Skeletal muscle satellite cell (primary cell): ENCODE measurements at regions not wholly inside any gene's neighbourhood (a gene's known extent, or its start where the extent isn't known, plus 50 kb on each side); places are given as distances from the start of the nearest gene placed in this dataset.

ENCODE experiments used
- H3K27me3 ChIP-seq: 2 replicates; pipeline ENCODE4 v1.7.0; 2013; ENCODE audit warnings: low read length; ENCODE audit not compliant: control insufficient read depth, insufficient read depth
- H3K36me3 ChIP-seq: 2 replicates; pipeline ENCODE4 v1.7.0; 2013; ENCODE audit warnings: mild to moderate bottlenecking, control low read depth, low read length; ENCODE audit not compliant: insufficient read depth
- H3K4me1 ChIP-seq: 2 replicates; pipeline ENCODE4 v1.7.0; 2013; ENCODE audit warnings: low read length; ENCODE audit not compliant: control insufficient read depth, insufficient read depth
- H3K4me2 ChIP-seq: 2 replicates; pipeline ENCODE4 v1.7.0; 2013; ENCODE audit warnings: mild to moderate bottlenecking, low read length
- H3K4me3 ChIP-seq: 2 replicates; pipeline ENCODE4 v1.7.0; 2013; ENCODE audit warnings: low read length
- H3K9ac ChIP-seq: 2 replicates; pipeline ENCODE4 v1.7.0; 2013; ENCODE audit warnings: mild to moderate bottlenecking, low read depth, low read length, moderate library complexity
- H3K9me3 ChIP-seq: replicated peaks from 2 replicates; pipeline ENCODE4 v1.7.0; 2013; ENCODE audit warnings: mild to moderate bottlenecking, control low read depth, low read length

DNA sequence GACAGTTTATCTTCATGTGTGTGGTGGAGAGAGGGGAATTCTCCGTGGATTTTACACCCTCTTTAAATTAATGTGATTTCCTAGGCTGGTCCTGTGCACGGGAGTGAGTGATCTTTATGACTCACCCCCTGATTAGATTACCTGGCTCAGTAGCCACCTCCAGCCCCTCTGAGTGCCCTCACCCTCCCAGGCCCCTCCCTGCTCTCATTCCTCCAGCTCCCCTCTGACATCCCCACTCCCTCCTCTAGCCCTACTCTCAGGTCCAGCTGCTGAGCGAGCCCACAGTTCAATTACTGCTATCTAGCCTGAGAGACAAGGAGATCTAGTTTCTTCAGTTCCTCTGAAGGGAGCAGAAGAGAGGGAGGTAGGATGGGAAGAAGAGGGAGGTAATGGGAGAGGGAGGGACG is 61.8 kb upstream of the ARAP3 start:
- H3K36me3 ChIP-seq, result no peaks in the 10 kb centered on the region
- no peaks in the 10 kb centered on the region for H3K9me3 ChIP-seq
- no peaks in the 10 kb centered on the region for H3K4me1 ChIP-seq
- H3K27me3 ChIP-seq, result peaks cover 28% of the 10 kb centered on the region
- H3K9ac ChIP-seq, result no peak overlapping the region
- no peak overlapping the region for H3K4me3 ChIP-seq
- no peak overlapping the region for H3K4me2 ChIP-seq

DNA sequence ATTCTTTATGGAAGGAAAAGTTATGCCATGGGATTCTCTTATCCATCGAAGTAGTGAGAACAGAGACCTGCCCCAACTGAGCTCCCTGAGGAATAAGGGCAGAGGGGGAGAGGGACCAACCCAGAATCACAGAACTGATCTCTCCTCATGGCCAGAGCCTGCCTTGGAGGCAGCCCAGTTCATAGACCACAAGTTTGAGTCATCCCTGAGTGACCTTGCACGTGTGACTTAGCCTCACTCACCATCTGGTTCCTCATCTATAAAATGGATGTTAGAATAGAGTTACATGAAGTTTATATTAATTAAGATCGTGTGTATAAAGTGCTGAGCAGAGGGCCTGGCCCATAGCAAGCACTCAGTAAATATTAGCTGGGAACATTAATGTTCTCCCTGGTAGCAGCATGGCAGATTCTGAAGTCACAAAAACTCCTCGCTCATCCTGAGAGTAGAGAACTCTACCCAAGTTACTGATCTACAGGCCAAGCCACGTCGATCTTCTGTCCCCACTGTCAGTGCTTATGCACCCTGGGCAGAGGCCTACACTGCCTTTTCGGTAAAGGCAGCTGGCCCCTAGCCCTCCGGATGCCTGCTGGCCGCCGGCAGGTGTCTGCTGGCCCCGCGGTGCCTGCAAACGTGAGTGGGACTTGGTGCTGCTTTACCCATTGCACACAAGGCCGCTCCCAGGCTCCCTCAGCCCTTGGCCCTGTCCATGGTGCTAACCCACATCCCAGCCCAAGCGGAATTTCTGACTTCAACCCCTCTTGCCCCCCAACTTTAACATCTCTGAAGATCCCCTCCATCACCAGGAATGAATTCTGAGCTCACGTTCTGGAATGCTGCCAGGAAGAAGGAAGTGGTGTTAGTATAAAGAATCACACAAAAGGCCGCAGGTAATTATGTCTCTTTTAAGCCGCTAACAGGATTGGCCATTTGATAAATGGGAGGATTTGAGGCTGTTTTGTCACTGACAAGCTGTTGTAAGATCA is 61.1 kb upstream of the ARAP3 start:
- Histone ChIP-seq H3K9me3 (no peaks in the 10 kb centered on the region), H3K9ac (no peak overlapping the region), H3K4me2 (no peak overlapping the region), H3K36me3 (no peaks in the 10 kb centered on the region), H3K27me3 (peaks cover 25% of the 10 kb centered on the region), H3K4me3 (no peak overlapping the region), H3K4me1 (no peaks in the 10 kb centered on the region)

DNA sequence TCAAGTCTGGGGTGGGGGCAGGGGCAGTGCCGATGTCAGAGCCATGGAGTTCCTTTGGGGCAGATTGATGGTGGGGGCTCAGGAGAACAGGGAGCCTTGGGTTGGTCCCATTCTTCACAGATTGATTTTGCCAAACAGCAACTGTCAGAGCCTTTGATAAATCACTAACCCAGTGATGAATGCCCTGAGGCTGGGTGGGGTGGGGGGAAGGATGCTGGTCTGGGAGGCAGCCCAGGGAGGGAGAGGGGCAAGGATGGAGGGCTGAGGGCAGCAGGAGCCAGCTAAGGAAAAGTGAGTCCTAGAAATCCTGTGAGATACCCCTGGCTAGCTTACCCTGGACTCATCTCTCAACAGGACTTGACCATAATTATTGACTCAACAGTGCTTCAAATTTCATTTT is 60.1 kb upstream of the ARAP3 start:
- Histone ChIP-seq H3K4me2 (no peak overlapping the region), H3K9me3 (no peaks in the 10 kb centered on the region), H3K9ac (no peak overlapping the region), H3K4me3 (no peak overlapping the region), H3K27me3 (peaks cover 27% of the 10 kb centered on the region), H3K36me3 (no peaks in the 10 kb centered on the region), H3K4me1 (no peaks in the 10 kb centered on the region)

DNA sequence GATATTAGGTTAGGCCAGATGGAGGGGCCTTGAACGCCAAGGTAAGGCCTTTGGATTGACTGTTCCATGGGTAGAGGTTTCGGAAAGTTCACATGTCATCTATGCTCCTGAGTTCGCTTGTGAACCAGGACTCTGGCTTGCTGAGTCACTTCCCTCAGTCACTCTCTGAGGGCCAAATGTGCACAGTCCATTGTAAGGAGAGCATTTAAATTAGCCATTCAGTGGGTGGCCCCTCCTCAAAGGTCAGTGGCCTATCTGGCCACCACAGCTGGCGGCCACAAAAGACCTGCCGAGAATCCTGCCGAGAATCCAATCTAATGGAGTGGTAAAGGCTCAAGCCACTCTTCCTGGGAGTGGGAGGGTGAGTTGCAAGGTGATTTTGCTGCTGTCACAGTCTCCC is 58.9 kb upstream of the ARAP3 start:
- Histone ChIP-seq H3K9ac (no peak overlapping the region), H3K4me3 (no peak overlapping the region), H3K4me1 (no peaks in the 10 kb centered on the region), H3K9me3 (no peaks in the 10 kb centered on the region), H3K27me3 (peaks cover 31% of the 10 kb centered on the region), H3K36me3 (no peaks in the 10 kb centered on the region), H3K4me2 (no peak overlapping the region)

DNA sequence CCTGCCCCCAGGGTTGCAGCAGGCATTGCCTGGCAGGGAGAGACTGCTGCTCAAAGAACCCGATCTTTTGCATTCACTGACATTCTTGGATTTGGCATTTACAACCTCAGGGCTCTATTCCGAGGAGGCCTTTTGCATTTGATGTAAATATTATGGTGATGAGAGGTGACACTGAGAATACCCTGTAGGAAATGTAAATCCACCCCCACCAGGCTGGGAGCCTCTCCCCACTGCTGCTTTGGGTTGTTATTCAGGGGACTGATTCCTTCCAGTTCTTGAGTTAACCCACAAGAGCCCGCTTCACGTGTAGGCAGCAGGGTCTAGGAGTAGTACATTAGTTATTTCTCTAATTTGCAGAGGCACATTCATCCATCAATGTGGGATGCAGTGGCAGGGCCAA is 55.5 kb upstream of the ARAP3 start:
- Histone ChIP-seq H3K9ac (no peak overlapping the region), H3K4me1 (no peaks in the 10 kb centered on the region), H3K4me3 (no peak overlapping the region), H3K9me3 (no peaks in the 10 kb centered on the region), H3K4me2 (no peak overlapping the region), H3K27me3 (peaks cover 25% of the 10 kb centered on the region), H3K36me3 (no peaks in the 10 kb centered on the region)

DNA sequence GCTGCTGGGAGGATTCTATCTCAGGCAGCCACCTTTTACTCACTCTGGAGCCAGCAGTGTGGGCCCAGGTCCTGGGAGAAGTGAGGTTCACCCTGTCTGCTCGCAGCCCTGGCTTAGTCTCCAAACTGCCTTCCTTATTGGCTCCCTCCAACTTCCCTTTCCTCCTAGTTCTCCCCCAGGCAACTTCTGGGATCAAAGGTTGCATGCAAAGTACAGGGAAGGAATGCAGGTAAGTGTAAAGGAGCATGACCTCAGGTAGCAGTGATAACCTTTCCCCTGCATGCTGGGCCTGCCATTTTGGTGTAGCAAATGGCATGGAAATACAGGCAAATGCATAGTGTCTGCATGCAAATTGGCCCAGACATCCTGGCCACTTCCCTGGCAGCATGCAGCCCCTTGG is 53.8 kb upstream of the ARAP3 start:
- Histone ChIP-seq H3K9me3 (no peaks in the 10 kb centered on the region), H3K27me3 (peaks cover 38% of the 10 kb centered on the region), H3K4me2 (no peak overlapping the region), H3K9ac (no peak overlapping the region), H3K36me3 (no peaks in the 10 kb centered on the region), H3K4me3 (no peak overlapping the region), H3K4me1 (no peaks in the 10 kb centered on the region)

DNA sequence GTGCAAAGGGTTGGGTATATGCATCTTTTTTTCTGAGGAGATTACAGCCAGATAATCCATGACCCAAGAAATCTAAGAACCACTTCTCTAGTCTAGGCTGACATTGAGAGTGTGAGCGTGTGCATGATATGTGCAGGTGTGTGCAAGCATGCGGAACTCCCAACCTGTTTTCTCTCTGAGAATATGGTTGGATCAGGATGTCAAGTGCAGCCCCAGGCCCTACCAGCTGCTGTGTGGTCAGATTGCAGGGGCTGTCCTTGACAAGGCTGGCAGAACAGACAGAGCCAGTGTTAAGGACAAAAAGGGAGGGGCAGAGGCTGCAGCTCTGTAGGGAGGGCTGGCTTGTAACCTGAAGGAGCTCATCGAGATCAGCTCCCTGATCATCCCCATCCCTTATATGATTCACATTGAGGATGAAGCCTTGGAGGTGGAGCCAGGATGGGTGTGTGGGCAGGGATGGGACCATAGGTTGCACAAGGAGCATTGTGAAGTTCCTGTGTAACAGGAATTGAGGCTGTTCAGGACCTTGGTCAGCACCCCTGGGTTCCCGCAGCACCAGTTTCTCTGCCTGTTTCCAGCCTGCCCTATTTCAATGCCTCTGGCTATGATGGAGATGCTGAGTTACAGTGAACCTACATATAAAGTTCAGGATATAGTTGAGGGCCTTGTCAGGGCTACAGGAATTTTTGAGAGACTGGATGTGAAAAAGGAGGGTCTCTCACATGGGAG is 52.6 kb upstream of the ARAP3 start:
- H3K9me3 ChIP-seq, result no peaks in the 10 kb centered on the region
- H3K36me3 ChIP-seq, result no peaks in the 10 kb centered on the region
- H3K4me2 ChIP-seq, result no peak overlapping the region
- H3K27me3 ChIP-seq, result peaks cover 48% of the 10 kb centered on the region
- H3K4me3 ChIP-seq, result no peak overlapping the region
- H3K9ac ChIP-seq, result no peak overlapping the region
- no peaks in the 10 kb centered on the region for H3K4me1 ChIP-seq

DNA sequence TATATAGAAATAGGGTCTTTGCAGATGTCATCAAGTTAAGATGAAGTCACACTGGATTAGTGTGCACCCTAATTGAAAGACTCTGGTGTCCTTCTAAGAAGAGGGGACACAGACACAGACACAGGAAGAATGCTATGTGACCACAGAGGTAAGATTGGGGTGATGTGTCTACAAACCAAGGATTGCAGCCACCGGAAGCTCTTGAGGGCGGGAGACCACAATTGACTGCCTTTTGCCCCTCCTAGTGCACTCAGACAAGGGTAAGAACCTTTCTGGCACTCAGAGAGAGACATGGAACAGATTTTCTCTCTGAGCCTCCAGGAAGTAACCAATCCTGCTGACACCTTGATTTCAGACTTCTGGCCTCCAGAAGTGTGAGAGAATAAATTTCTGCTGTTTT is 51.2 kb upstream of the ARAP3 start:
- Histone ChIP-seq H3K4me2 (no peak overlapping the region), H3K4me3 (no peak overlapping the region), H3K4me1 (no peaks in the 10 kb centered on the region), H3K9me3 (no peaks in the 10 kb centered on the region), H3K27me3 (peaks cover 55% of the 10 kb centered on the region), H3K36me3 (no peaks in the 10 kb centered on the region), H3K9ac (no peak overlapping the region)

DNA sequence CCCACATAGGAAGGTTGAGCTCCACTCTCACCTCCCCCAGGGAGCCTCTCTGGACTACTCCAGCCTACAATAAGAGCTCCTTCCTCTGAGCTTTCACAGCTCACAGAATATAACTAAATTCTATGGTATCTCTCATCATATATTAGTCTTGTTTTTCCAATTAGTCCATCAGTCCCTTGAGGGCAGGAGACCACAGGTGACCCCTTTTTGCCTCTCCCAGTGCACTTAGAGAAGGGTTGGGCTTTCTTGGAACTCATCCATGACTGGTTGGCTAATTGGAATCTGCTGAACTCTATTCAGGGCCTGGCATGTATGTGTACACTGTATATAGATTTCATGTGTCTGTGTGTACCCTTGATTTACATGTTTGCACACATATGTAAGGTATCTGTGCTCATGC is 50.4 kb upstream of the ARAP3 start:
- Histone ChIP-seq H3K9me3 (no peaks in the 10 kb centered on the region), H3K4me2 (no peak overlapping the region), H3K4me3 (no peak overlapping the region), H3K9ac (no peak overlapping the region), H3K27me3 (peaks cover 52% of the 10 kb centered on the region), H3K4me1 (no peaks in the 10 kb centered on the region), H3K36me3 (no peaks in the 10 kb centered on the region)
